ENCODE measurements at regions not wholly inside any gene's neighbourhood (a gene's known extent, or its start where the extent isn't known, plus 50 kb on each side); places are given as distances from the start of the nearest gene placed in this dataset.
"Not testable (repeated sequence)": the region's sequence is repeated elsewhere in the genome, so short reads cannot be mapped to it uniquely, and the experiment has no call there.

DNA sequence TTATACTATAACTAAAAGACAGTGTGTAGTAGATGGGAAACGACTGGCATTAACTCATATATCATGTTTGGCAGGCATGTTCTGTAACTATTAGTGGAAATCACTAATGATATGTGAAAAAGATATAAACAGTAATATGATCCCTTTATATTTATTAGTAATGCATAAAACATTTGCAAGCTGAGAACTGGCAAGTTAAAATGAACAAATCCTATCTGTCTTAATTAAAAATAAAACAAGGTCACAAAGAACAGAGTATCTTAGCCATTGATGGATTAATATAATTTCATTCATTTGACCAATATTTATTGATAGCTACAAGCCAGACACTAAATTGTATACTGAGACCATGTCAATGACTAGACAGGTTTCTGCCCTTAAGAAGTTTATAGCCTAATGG lies 154.5 kb downstream of the CRPPA start:
- DNase-seq (ENCODE audit: low spot score) = no peak

GRCh38 chr7:16266470-16266869 lies 154.9 kb downstream of the CRPPA start:
- DNase-seq (ENCODE audit: low spot score) = not testable (repeated sequence)

- DNase-seq (ENCODE audit: low spot score) = no peak
These were observed 155.4 kb downstream of the CRPPA start for GRCh38 chr7:16265863-16266458.

- no peak for DNase-seq (ENCODE audit: low spot score)
These were observed 156.2 kb downstream of the CRPPA start for GRCh38 chr7:16264823-16265804.

DNA sequence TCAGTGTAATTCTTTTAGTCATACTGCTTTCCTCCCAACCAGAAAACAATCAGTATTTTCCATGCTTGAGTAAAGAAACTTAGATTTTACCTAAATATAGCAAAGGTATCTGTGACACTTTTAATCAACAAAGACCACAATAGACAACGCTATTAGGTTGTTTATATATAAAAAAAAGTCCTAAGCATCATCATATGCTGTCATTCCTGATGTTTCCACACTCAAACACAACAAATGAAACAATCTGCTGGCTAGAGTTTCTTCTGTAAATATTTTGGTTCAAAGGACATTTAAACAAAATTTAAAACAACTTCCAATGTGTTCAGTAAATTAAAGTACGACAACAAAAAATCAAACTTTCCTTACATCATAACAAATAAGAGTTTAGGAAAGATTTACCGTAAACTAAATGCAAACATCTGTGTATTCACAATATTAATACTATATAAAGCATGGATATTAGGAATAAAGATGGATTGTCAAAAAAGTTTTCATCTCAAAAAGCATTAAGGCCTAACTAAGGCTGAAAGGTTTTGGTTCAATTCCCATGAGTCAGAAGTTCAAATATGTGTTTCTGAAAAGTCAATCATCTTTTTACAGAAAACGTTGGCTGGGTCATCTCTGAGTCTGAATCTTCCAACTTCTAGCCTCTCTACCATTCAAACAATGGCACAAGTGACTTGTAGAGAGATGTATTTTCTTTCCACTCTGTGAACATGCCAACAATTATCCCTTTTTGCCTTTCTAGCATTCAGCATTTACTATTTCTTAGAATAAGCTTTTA lies 157.1 kb downstream of the CRPPA start:
- no peak for DNase-seq (ENCODE audit: low spot score)

GRCh38 chr7:16263377-16263776 lies 158.0 kb downstream of the CRPPA start:
- not testable (repeated sequence) for DNase-seq (ENCODE audit: low spot score)

GRCh38 chr7:16261654-16262053 lies 159.7 kb downstream of the CRPPA start:
- no peak for DNase-seq (ENCODE audit: low spot score)

GRCh38 chr7:16261100-16261499 lies 160.2 kb downstream of the CRPPA start:
- DNase-seq (ENCODE audit: low spot score) = no peak

DNA sequence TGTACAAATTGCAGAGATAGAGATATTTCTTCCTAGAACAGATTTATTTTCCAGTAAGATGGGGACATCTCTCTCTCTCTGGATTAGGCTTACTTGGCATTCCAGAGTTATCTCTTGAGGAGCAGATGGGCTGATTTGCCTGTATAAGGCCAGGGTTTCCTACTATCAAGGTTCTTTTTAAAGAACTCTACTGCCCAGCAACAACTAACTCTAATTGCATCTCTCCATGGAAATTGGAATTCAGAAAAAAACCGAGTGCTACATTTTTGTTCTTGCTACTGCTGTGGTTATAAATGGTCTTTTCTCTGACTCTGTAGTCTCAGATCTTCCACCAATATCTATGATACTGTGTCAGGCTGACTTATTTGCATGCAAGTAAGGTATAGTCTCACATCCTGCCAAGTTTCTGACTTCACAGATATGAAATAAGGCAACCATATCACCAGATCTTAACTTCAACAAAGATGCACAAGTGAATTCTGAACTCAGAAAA lies 161.1 kb downstream of the CRPPA start:
- DNase-seq (ENCODE audit: low spot score) = no peak

- not testable (repeated sequence) for DNase-seq (ENCODE audit: low spot score)
These were observed 164.9 kb downstream of the CRPPA start for GRCh38 chr7:16256419-16256818.

- not testable (repeated sequence) for DNase-seq (ENCODE audit: low spot score)
These were observed 165.4 kb downstream of the CRPPA start for GRCh38 chr7:16255952-16256351.

GRCh38 chr7:16250655-16251054 lies 170.7 kb downstream of the CRPPA start:
- DNase-seq (ENCODE audit: low spot score) = not testable (repeated sequence)

GRCh38 chr7:16249204-16249603 lies 172.1 kb downstream of the CRPPA start:
- not testable (repeated sequence) for DNase-seq (ENCODE audit: low spot score)

- not testable (repeated sequence) for DNase-seq (ENCODE audit: low spot score)
These were observed 172.8 kb downstream of the CRPPA start for GRCh38 chr7:16248556-16248955.

DNA sequence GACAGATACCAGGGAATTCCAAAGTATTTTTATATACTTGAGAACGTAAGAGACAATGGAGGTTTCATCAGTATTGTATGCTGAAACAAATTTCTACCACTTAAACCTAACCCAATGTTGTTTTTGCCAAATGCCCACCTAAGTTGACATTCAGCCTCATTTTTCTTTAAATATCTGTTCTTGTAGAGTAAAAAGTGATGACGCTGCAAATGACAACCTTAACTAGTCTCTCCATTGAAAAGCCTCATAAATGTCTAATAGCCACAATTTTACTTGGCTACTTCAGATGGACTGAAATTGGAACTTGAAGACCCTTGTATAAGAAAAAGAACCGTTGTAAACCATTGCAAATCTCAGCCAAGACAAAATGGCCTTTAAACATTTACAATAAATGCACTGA lies 176.9 kb downstream of the CRPPA start:
- DNase-seq (ENCODE audit: low spot score) = no peak

DNA sequence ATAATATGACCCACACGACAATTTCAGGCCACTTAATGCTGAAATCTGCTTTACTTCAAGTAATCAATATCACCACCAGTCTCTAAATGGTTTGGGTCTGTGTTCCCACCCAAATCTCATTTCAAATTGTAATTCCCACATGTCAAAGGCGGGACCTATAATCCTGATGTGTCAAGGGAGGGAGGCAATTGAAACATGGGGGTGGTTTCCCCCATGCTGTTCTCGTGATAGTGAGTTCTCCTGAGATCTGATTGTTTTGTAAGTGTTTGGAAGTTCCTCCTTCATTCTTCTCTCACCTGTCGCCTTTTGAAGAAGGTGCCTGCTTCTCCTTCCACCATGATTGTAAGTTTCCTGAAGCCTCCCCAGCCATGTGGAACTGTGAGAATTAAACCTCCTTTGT lies 178.4 kb downstream of the CRPPA start:
- no peak for DNase-seq (ENCODE audit: low spot score)

DNA sequence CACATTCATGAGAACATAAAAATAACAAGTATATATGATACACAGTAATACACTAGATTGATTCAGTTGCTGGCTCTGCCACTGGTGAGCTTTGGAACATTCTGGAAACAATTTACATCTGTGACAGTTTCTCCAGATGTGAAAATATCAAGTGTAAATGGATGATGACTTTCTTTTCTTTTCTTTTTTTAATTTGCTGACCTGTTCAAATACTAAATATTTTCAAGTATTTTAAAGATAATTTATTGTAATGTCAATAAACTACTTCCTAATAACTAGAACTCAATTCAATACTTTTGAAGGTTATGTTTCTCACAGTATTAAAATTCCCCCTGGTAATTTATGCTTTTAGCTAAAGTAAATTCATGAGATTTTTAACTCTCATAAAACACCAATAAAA lies 180.3 kb downstream of the CRPPA start:
- no peak for DNase-seq (ENCODE audit: low spot score)

DNA sequence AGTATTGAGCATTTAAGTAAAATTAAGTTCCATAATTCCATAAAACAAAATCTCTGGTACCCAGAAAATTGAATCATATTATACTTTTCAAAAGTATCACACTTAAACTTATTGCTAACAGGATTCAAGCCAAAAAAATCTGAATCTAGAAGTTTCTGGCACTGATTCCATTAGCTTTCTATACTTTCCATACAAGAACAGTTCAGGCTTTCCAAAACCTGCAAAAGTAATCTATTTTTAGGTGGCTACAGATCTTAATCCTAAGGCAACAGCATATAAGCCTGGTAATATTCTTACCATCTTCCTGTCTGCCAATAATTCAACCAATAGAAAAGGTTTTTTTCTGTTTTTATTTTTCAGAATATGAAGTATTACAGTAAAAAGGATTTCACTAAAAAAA lies 185.0 kb downstream of the CRPPA start:
- no peak for DNase-seq (ENCODE audit: low spot score)

- DNase-seq (ENCODE audit: low spot score) = no peak
These were observed 185.9 kb downstream of the CRPPA start for GRCh38 chr7:16235147-16236114.

- no peak for DNase-seq (ENCODE audit: low spot score)
These were observed 186.7 kb downstream of the CRPPA start for GRCh38 chr7:16234493-16235146.

DNA sequence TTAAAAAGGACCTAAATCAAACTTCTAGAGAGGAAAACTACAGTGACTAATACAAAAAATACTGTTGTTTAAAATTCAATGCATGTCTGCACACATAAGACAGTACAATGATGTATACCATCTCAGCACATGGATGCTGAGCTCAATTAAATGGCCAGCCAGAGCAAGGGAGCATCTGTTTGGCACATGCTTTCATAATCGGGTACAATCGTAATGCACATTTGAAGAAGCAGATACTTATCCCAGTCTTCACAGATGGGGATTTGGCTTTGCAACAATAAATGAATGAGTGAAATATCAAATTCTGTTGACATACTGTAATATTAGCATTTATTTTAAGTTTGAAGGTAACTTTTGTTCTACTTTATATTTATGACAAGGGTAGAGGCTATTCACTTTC lies 187.8 kb downstream of the CRPPA start:
- DNase-seq (ENCODE audit: low spot score) = no peak
